ENCODE measurements at regions not wholly inside any gene's neighbourhood (a gene's known extent, or its start where the extent isn't known, plus 50 kb on each side); places are given as distances from the start of the nearest gene placed in this dataset.

- Histone ChIP-seq H3K27me3 (ENCODE audit: control insufficient read depth in 1 of 2, insufficient read depth in 1 of 2, low read length in 2 of 2) (no peaks in the 10 kb centered on the region), H3K79me1 (replicated peaks; ENCODE audit: low read length, poor library complexity, severe bottlenecking) (no peaks in the 10 kb centered on the region), H3K4me2 (ENCODE audit: low read length, poor library complexity, severe bottlenecking) (no peak overlapping the region), H2BK12ac (ENCODE audit: low read length in 2 of 2) (no peak overlapping the region), H2AFZ (ENCODE audit: low read depth, low read length) (no peak overlapping the region), H3K23ac (ENCODE audit: low read length in 2 of 2) (no peak overlapping the region), H3K9ac (ENCODE audit: low read length) (no peak overlapping the region), H3K36me3 (ENCODE audit: control insufficient read depth in 1 of 2, insufficient read depth in 2 of 2, low read depth in 1 of 2, low read length in 2 of 2) (no peaks in the 10 kb centered on the region), H3K18ac (ENCODE audit: low read depth in 1 of 2, low read length in 2 of 2) (no peak overlapping the region), H2BK120ac (ENCODE audit: low read depth, low read length) (no peak overlapping the region), H4K8ac (ENCODE audit: low read length) (no peak overlapping the region), H3K4me1 (ENCODE audit: control insufficient read depth, insufficient read depth, low read depth, low read length) (peaks cover 6% of the 10 kb centered on the region), H4K91ac (ENCODE audit: low read length) (no peak overlapping the region), H3K14ac (ENCODE audit: low read length in 2 of 2) (no peak overlapping the region), H3K9me3 (ENCODE audit: control insufficient read depth, low read length) (peaks cover 10% of the 10 kb centered on the region), H2BK5ac (ENCODE audit: low read depth, low read length, poor library complexity, severe bottlenecking) (no peak overlapping the region), H3K4ac (ENCODE audit: low read depth in 1 of 2, low read length in 2 of 2) (no peak overlapping the region), H3K4me3 (ENCODE audit: insufficient read depth in 1 of 2, low read depth in 1 of 2, low read length in 2 of 2) (no peak overlapping the region), H2AK5ac (ENCODE audit: low read length, severe bottlenecking) (no peak overlapping the region), H3K27ac (ENCODE audit: low read length, poor library complexity, severe bottlenecking) (no peak overlapping the region), H2BK15ac (ENCODE audit: low read depth, poor library complexity, severe bottlenecking) (no peak overlapping the region)
- 64% methylated on average over 5 of the region's 5 CpGs for WGBS
- DNase-seq, result no peak
Measured at GRCh38 chr6:22023937-22024336, 272.9 kb downstream of the PRL start.

- peak overlapping the region; percentile 95 for H4K8ac ChIP-seq (ENCODE audit: low read length)
- H3K9ac ChIP-seq (ENCODE audit: low read length), result no peak overlapping the region
- H2BK5ac ChIP-seq (ENCODE audit: low read depth, low read length, poor library complexity, severe bottlenecking), result no peak overlapping the region
- H3K9me3 ChIP-seq (ENCODE audit: control insufficient read depth, low read length), result peaks cover 10% of the 10 kb centered on the region
- no peak overlapping the region for H3K4ac ChIP-seq (ENCODE audit: low read depth in 1 of 2, low read length in 2 of 2)
- H3K27me3 ChIP-seq (ENCODE audit: control insufficient read depth in 1 of 2, insufficient read depth in 1 of 2, low read length in 2 of 2), result no peaks in the 10 kb centered on the region
- H2BK12ac ChIP-seq (ENCODE audit: low read length in 2 of 2), result peak overlapping the region in 1 of 2 experiments; percentile 71
- peak overlapping the region; percentile 85 for H2AK5ac ChIP-seq (ENCODE audit: low read length, severe bottlenecking)
- peaks cover 6% of the 10 kb centered on the region for H3K4me1 ChIP-seq (ENCODE audit: control insufficient read depth, insufficient read depth, low read depth, low read length)
- peak overlapping the region; percentile 21 to 90 for H3K18ac ChIP-seq (ENCODE audit: low read depth in 1 of 2, low read length in 2 of 2)
- H2BK15ac ChIP-seq (ENCODE audit: low read depth, poor library complexity, severe bottlenecking), result peak overlapping the region; percentile 98
- H3K14ac ChIP-seq (ENCODE audit: low read length in 2 of 2), result no peak overlapping the region
- 95% methylated on average over 3 of the region's 4 CpGs for WGBS
- H4K91ac ChIP-seq (ENCODE audit: low read length), result no peak overlapping the region
- H2BK120ac ChIP-seq (ENCODE audit: low read depth, low read length), result peak overlapping the region; percentile 38
- H2AFZ ChIP-seq (ENCODE audit: low read depth, low read length), result peak overlapping the region; percentile 54
- no peak overlapping the region for H3K27ac ChIP-seq (ENCODE audit: low read length, poor library complexity, severe bottlenecking)
- H3K4me3 ChIP-seq (ENCODE audit: insufficient read depth in 1 of 2, low read depth in 1 of 2, low read length in 2 of 2), result no peak overlapping the region
- H3K79me1 ChIP-seq (replicated peaks; ENCODE audit: low read length, poor library complexity, severe bottlenecking), result no peaks in the 10 kb centered on the region
- H3K36me3 ChIP-seq (ENCODE audit: control insufficient read depth in 1 of 2, insufficient read depth in 2 of 2, low read depth in 1 of 2, low read length in 2 of 2), result no peaks in the 10 kb centered on the region
- no peak overlapping the region for H3K4me2 ChIP-seq (ENCODE audit: low read length, poor library complexity, severe bottlenecking)
- H3K23ac ChIP-seq (ENCODE audit: low read length in 2 of 2), result no peak overlapping the region
- DNase-seq, result peak; percentile 6
Measured at GRCh38 chr6:22024973-22025467, 271.8 kb downstream of the PRL start.

GRCh38 chr6:22025468-22026163, 271.2 kb downstream of the PRL start:
- DNase-seq, result peak; percentile 58
- peak overlapping the region; percentile 54 for H2AFZ ChIP-seq (ENCODE audit: low read depth, low read length)
- WGBS, result 24% methylated on average over 6 of the region's 9 CpGs
- no peak overlapping the region for H3K4me2 ChIP-seq (ENCODE audit: low read length, poor library complexity, severe bottlenecking)
- H3K18ac ChIP-seq (ENCODE audit: low read depth in 1 of 2, low read length in 2 of 2), result peak overlapping the region; percentile 57 to 90
- H3K27me3 ChIP-seq (ENCODE audit: control insufficient read depth in 1 of 2, insufficient read depth in 1 of 2, low read length in 2 of 2), result no peaks in the 10 kb centered on the region
- H4K91ac ChIP-seq (ENCODE audit: low read length), result no peak overlapping the region
- H2BK15ac ChIP-seq (ENCODE audit: low read depth, poor library complexity, severe bottlenecking), result peak overlapping the region; percentile 98
- peak overlapping the region; percentile 85 for H2AK5ac ChIP-seq (ENCODE audit: low read length, severe bottlenecking)
- peaks cover 6% of the 10 kb centered on the region for H3K4me1 ChIP-seq (ENCODE audit: control insufficient read depth, insufficient read depth, low read depth, low read length)
- no peak overlapping the region for H3K14ac ChIP-seq (ENCODE audit: low read length in 2 of 2)
- H3K9ac ChIP-seq (ENCODE audit: low read length), result peak overlapping the region; percentile 23
- H3K36me3 ChIP-seq (ENCODE audit: control insufficient read depth in 1 of 2, insufficient read depth in 2 of 2, low read depth in 1 of 2, low read length in 2 of 2), result no peaks in the 10 kb centered on the region
- no peak overlapping the region for H2BK5ac ChIP-seq (ENCODE audit: low read depth, low read length, poor library complexity, severe bottlenecking)
- H3K79me1 ChIP-seq (replicated peaks; ENCODE audit: low read length, poor library complexity, severe bottlenecking), result no peaks in the 10 kb centered on the region
- H2BK12ac ChIP-seq (ENCODE audit: low read length in 2 of 2), result peak overlapping the region in 1 of 2 experiments; percentile 71
- peak overlapping the region; percentile 44 for H3K27ac ChIP-seq (ENCODE audit: low read length, poor library complexity, severe bottlenecking)
- H3K23ac ChIP-seq (ENCODE audit: low read length in 2 of 2), result no peak overlapping the region
- H4K8ac ChIP-seq (ENCODE audit: low read length), result peak overlapping the region; percentile 95
- H3K9me3 ChIP-seq (ENCODE audit: control insufficient read depth, low read length), result peaks cover 10% of the 10 kb centered on the region
- no peak overlapping the region for H3K4me3 ChIP-seq (ENCODE audit: insufficient read depth in 1 of 2, low read depth in 1 of 2, low read length in 2 of 2)
- H2BK120ac ChIP-seq (ENCODE audit: low read depth, low read length), result peak overlapping the region; percentile 38
- H3K4ac ChIP-seq (ENCODE audit: low read depth in 1 of 2, low read length in 2 of 2), result peak overlapping the region in 1 of 2 experiments; percentile 60

GRCh38 chr6:22026164-22026678, 270.6 kb downstream of the PRL start:
- Histone ChIP-seq H2BK12ac (ENCODE audit: low read length in 2 of 2) (no peak overlapping the region), H3K4me1 (ENCODE audit: control insufficient read depth, insufficient read depth, low read depth, low read length) (peaks cover 6% of the 10 kb centered on the region), H2BK120ac (ENCODE audit: low read depth, low read length) (no peak overlapping the region), H3K9ac (ENCODE audit: low read length) (peak overlapping the region; percentile 23), H2AFZ (ENCODE audit: low read depth, low read length) (no peak overlapping the region), H3K23ac (ENCODE audit: low read length in 2 of 2) (no peak overlapping the region), H3K9me3 (ENCODE audit: control insufficient read depth, low read length) (peaks cover 10% of the 10 kb centered on the region), H3K27ac (ENCODE audit: low read length, poor library complexity, severe bottlenecking) (peak overlapping the region; percentile 44), H3K4me2 (ENCODE audit: low read length, poor library complexity, severe bottlenecking) (no peak overlapping the region), H2AK5ac (ENCODE audit: low read length, severe bottlenecking) (peak overlapping the region; percentile 53), H3K4me3 (ENCODE audit: insufficient read depth in 1 of 2, low read depth in 1 of 2, low read length in 2 of 2) (no peak overlapping the region), H4K91ac (ENCODE audit: low read length) (no peak overlapping the region), H3K36me3 (ENCODE audit: control insufficient read depth in 1 of 2, insufficient read depth in 2 of 2, low read depth in 1 of 2, low read length in 2 of 2) (no peaks in the 10 kb centered on the region), H2BK15ac (ENCODE audit: low read depth, poor library complexity, severe bottlenecking) (no peak overlapping the region), H4K8ac (ENCODE audit: low read length) (no peak overlapping the region), H3K27me3 (ENCODE audit: control insufficient read depth in 1 of 2, insufficient read depth in 1 of 2, low read length in 2 of 2) (no peaks in the 10 kb centered on the region), H3K4ac (ENCODE audit: low read depth in 1 of 2, low read length in 2 of 2) (peak overlapping the region in 1 of 2 experiments; percentile 60), H3K14ac (ENCODE audit: low read length in 2 of 2) (no peak overlapping the region), H3K18ac (ENCODE audit: low read depth in 1 of 2, low read length in 2 of 2) (peak overlapping the region in 1 of 2 experiments; percentile 30), H2BK5ac (ENCODE audit: low read depth, low read length, poor library complexity, severe bottlenecking) (no peak overlapping the region), H3K79me1 (replicated peaks; ENCODE audit: low read length, poor library complexity, severe bottlenecking) (no peaks in the 10 kb centered on the region)
- WGBS, result 88% methylated on average over 4 of the region's 5 CpGs
- no peak for DNase-seq

Measured in mesenchymal stem cell (in vitro differentiated cells and primary cell).